ENCODE measurements at regions not wholly inside any gene's neighbourhood (a gene's known extent, or its start where the extent isn't known, plus 50 kb on each side); places are given as distances from the start of the nearest gene placed in this dataset.

DNA sequence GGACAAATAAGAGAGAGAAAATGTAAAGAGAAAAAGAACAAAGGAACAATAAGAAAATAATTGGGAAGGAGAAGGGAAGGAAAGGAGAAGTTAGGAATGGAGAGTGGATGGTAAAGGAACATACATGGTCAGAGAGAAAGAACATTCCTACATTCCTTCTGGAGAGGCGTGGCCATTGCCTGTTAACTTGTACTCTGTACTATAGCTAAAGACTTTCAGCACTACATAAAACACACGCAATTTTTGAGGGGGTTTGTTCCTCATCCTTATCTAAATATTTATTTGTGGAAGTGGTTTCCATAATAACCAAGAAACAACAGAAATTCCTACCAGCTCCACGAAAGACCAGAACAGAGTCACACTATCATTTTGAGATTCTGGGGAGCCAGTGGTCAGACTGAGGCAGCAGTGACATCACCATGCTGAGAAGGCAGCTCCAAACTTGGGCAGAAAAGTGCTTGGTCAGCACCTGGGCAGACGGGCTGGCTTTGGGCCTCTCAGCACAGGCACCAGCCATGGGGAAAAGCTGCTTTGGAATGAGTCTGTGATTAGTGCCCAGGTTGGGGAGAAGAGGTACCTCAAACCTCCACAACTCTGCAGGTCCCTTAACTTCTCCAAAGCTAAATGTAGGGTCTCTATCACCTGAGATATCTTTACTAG is 125.9 kb upstream of the NTF3 start:
- TF ChIP-seq RFX5 (IDR thresholded peaks at IDR 0.05; ENCODE audit: low read length) = no peak
- TF ChIP-seq YY1 (IDR thresholded peaks at IDR 0.05; ENCODE audit: low read depth) = no peak
- TF ChIP-seq RCOR1 (IDR thresholded peaks at IDR 0.05; ENCODE audit: low read length) = no peak
- TF ChIP-seq, protein P1, sequence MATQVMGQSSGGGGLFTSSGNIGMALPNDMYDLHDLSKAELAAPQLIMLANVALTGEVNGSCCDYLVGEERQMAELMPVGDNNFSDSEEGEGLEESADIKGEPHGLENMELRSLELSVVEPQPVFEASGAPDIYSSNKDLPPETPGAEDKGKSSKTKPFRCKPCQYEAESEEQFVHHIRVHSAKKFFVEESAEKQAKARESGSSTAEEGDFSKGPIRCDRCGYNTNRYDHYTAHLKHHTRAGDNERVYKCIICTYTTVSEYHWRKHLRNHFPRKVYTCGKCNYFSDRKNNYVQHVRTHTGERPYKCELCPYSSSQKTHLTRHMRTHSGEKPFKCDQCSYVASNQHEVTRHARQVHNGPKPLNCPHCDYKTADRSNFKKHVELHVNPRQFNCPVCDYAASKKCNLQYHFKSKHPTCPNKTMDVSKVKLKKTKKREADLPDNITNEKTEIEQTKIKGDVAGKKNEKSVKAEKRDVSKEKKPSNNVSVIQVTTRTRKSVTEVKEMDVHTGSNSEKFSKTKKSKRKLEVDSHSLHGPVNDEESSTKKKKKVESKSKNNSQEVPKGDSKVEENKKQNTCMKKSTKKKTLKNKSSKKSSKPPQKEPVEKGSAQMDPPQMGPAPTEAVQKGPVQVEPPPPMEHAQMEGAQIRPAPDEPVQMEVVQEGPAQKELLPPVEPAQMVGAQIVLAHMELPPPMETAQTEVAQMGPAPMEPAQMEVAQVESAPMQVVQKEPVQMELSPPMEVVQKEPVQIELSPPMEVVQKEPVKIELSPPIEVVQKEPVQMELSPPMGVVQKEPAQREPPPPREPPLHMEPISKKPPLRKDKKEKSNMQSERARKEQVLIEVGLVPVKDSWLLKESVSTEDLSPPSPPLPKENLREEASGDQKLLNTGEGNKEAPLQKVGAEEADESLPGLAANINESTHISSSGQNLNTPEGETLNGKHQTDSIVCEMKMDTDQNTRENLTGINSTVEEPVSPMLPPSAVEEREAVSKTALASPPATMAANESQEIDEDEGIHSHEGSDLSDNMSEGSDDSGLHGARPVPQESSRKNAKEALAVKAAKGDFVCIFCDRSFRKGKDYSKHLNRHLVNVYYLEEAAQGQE (IDR thresholded peaks at IDR 0.05; ENCODE audit: low read depth, low read length) = no peak
- TF ChIP-seq FOSL2 (IDR thresholded peaks at IDR 0.05; ENCODE audit: borderline replicate concordance, low read depth) = no peak
- no peak for TF ChIP-seq CHD2 (IDR thresholded peaks at IDR 0.05; ENCODE audit: low read length, partially characterized antibody)
- TF ChIP-seq, protein P2, sequence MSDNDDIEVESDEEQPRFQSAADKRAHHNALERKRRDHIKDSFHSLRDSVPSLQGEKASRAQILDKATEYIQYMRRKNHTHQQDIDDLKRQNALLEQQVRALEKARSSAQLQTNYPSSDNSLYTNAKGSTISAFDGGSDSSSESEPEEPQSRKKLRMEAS (IDR thresholded peaks at IDR 0.05; ENCODE audit: low read depth) = no peak
- TF ChIP-seq MEF2A (IDR thresholded peaks at IDR 0.05; ENCODE audit: borderline replicate concordance, low read depth) = no peak
- no peak for TF ChIP-seq RXRA (IDR thresholded peaks at IDR 0.05; ENCODE audit: borderline replicate concordance, low read depth)
- TF ChIP-seq, protein P3, sequence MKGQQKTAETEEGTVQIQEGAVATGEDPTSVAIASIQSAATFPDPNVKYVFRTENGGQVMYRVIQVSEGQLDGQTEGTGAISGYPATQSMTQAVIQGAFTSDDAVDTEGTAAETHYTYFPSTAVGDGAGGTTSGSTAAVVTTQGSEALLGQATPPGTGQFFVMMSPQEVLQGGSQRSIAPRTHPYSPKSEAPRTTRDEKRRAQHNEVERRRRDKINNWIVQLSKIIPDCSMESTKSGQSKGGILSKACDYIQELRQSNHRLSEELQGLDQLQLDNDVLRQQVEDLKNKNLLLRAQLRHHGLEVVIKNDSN (IDR thresholded peaks at IDR 0.05; ENCODE audit: borderline replicate concordance, low read depth) = no peak
- no peak for TF ChIP-seq EZH2phosphoT487 (IDR thresholded peaks at IDR 0.05; ENCODE audit: borderline replicate concordance, low read depth)
- TF ChIP-seq TEAD4 (IDR thresholded peaks at IDR 0.05; ENCODE audit: borderline replicate concordance, insufficient read depth) = no peak
- TF ChIP-seq FOXM1 (IDR thresholded peaks at IDR 0.05; ENCODE audit: low read depth) = no peak
- no peak for TF ChIP-seq GATA2 (CRISPR knock-in tag; IDR thresholded peaks at IDR 0.05)
- no peak overlapping the region for H2AFZ ChIP-seq (ENCODE audit: low read depth)

More for the DNA sequence above, 125.9 kb upstream of the NTF3 start:
- H3K9me3 ChIP-seq = no peaks in the 10 kb centered on the region
- WGBS (ENCODE audit: low lambda C conversion rate) = 54% methylated on average over 4 of the region's 4 CpGs
- H3F3A ChIP-seq (replicated peaks; ENCODE audit: insufficient read depth) = no peaks in the 10 kb centered on the region
- ChIA-PET POLR2A (no interaction called here), CTCF (interaction anchor here (1.7 kb wide), 1 partner anchor 9 kb away, joined by 6 read pairs; no protein-coding TSS in a partner anchor)
- no peaks in the 10 kb centered on the region for H3K36me3 ChIP-seq (replicated peaks in 1 of 2; ENCODE audit: control insufficient read depth in 1 of 2, insufficient read depth in 2 of 2, low read length in 1 of 2)
- H3K79me2 ChIP-seq (ENCODE audit: insufficient read depth) = no peaks in the 10 kb centered on the region
- H3K27me3 ChIP-seq (ENCODE audit: insufficient read depth) = no peaks in the 10 kb centered on the region
- H3K27ac ChIP-seq (ENCODE audit: low read depth in 2 of 2, low read length in 1 of 2) = no peak overlapping the region
- H3K9ac ChIP-seq = no peak overlapping the region
- H3K4me1 ChIP-seq (ENCODE audit: control insufficient read depth in 1 of 2, insufficient read depth in 2 of 2, low read depth in 1 of 2, low read length in 1 of 2) = peaks cover 0 to 9% of the 10 kb centered on the region in 2 experiments; a peak in 1 of 4 replicates
- no peak overlapping the region for H3K4me2 ChIP-seq
- H3K9me2 ChIP-seq = no peaks in the 10 kb centered on the region
- H3K4me3 ChIP-seq (ENCODE audit: low read depth in 2 of 2, low read length in 1 of 2) = no peak overlapping the region
- no peaks in the 10 kb centered on the region for H4K20me1 ChIP-seq (ENCODE audit: insufficient read depth)
- DNase-seq = no peak
